ENCODE measurements at regions not wholly inside any gene's neighbourhood (a gene's known extent, or its start where the extent isn't known, plus 50 kb on each side); places are given as distances from the start of the nearest gene placed in this dataset.

- WGBS (ENCODE audit: insufficient coverage) = no CpG with 5 or more reads among the region's 2 CpGs
- no peak overlapping the region for H3K27ac ChIP-seq (ENCODE audit: low read length in 2 of 2)
- H4K20me1 ChIP-seq (ENCODE audit: control insufficient read depth, insufficient read depth, low read length, poor library complexity, severe bottlenecking) = no peaks in the 10 kb centered on the region
- no peak overlapping the region for H3K4me2 ChIP-seq (replicated peaks; ENCODE audit: low read depth, low read length, poor library complexity, severe bottlenecking)
- Mint-ChIP-seq H3K27me3 (no peaks in the 10 kb centered on the region), H3K4me3 (no peak overlapping the region), H3K27ac (no peak overlapping the region), H3K4me1 (no peaks in the 10 kb centered on the region), H3K9me3 (ENCODE audit: insufficient read depth) (peaks cover 3% of the 10 kb centered on the region)
- no peaks in the 10 kb centered on the region for H3K36me3 ChIP-seq (replicated peaks in 1 of 2; ENCODE audit: control extremely low read depth in 1 of 2, control insufficient read depth in 1 of 2, extremely low read depth in 1 of 2, insufficient read depth in 2 of 2, low read length in 1 of 2)
- POLR2A ChIA-PET = no interaction called here
- no peak for TF ChIP-seq EZH2 (IDR thresholded peaks at IDR 0.05; ENCODE audit: borderline replicate concordance, insufficient read depth, low read depth, low read length, poor library complexity, severe bottlenecking)
- TF ChIP-seq CTCF (IDR thresholded peaks at IDR 0.05) = no peak
- intact Hi-C loops (cut with micrococcal nuclease) = no loop called here
- H3K9me3 ChIP-seq (ENCODE audit: control extremely low read depth in 1 of 3, control insufficient read depth in 2 of 3, insufficient read depth in 1 of 3, low read length in 2 of 3) = no peaks in the 10 kb centered on the region
- no peaks in the 10 kb centered on the region for H3K79me2 ChIP-seq (ENCODE audit: control insufficient read depth, insufficient read depth, low read length)
- DNase-seq (no peak), ATAC-seq (ENCODE audit: low read depth) (no peak)
- no peak overlapping the region for H3K4me3 ChIP-seq (ENCODE audit: control extremely low read depth in 1 of 5, extremely low read depth in 1 of 5, insufficient read depth in 1 of 5, low read depth in 2 of 5, low read length in 4 of 5)
- CTCF ChIA-PET = interaction anchor here (0.7 kb wide), 1 partner anchor 19 kb away, joined by 3 read pairs; no protein-coding TSS in a partner anchor
- H3K9ac ChIP-seq (ENCODE audit: low read length) = no peak overlapping the region
- H2AFZ ChIP-seq (ENCODE audit: insufficient read depth, low read depth, low read length, poor library complexity, severe bottlenecking) = no peak overlapping the region
- no peaks in the 10 kb centered on the region for H3K27me3 ChIP-seq (replicated peaks in 1 of 4; ENCODE audit: control extremely low read depth in 1 of 4, control insufficient read depth in 3 of 4, insufficient read depth in 4 of 4, low read length in 3 of 4)
- H3K4me1 ChIP-seq (ENCODE audit: control insufficient read depth in 2 of 2, insufficient read depth in 2 of 2, low read length in 2 of 2) = no peaks in the 10 kb centered on the region
These were observed 274.9 kb downstream of the HAO1 start for GRCh38 chr20:7665376-7665775.

DNA sequence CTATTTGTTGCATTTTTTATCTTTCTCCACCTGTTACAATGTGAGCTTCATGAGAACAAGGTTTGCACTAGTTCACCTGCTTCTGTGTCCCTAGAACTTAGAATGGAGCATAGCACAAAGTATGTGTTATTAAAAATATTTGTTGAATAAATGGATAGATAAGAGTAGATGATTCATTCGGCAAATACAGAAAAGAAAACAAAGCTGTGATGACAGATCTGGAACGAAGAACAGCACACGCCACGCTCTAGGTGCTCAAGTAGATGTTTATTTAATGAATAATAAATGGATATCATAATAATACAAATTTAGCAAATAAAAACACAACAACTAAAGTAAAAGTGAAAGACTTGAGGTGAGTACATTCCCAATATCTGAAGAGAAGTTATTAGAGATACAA lies 273.1 kb downstream of the HAO1 start:
- Histone ChIP-seq H3K9me3 (ENCODE audit: control extremely low read depth in 1 of 3, control insufficient read depth in 2 of 3, insufficient read depth in 1 of 3, low read length in 2 of 3) (no peaks in the 10 kb centered on the region), H3K9ac (ENCODE audit: low read length) (no peak overlapping the region), H3K4me1 (ENCODE audit: control insufficient read depth in 2 of 2, insufficient read depth in 2 of 2, low read length in 2 of 2) (no peaks in the 10 kb centered on the region), H3K79me2 (ENCODE audit: control insufficient read depth, insufficient read depth, low read length) (no peaks in the 10 kb centered on the region), H3K4me3 (ENCODE audit: control extremely low read depth in 1 of 5, extremely low read depth in 1 of 5, insufficient read depth in 1 of 5, low read depth in 2 of 5, low read length in 4 of 5) (no peak overlapping the region), H3K27ac (ENCODE audit: low read length in 2 of 2) (no peak overlapping the region), H3K4me2 (replicated peaks; ENCODE audit: low read depth, low read length, poor library complexity, severe bottlenecking) (no peak overlapping the region), H2AFZ (ENCODE audit: insufficient read depth, low read depth, low read length, poor library complexity, severe bottlenecking) (no peak overlapping the region), H4K20me1 (ENCODE audit: control insufficient read depth, insufficient read depth, low read length, poor library complexity, severe bottlenecking) (no peaks in the 10 kb centered on the region), H3K27me3 (replicated peaks in 1 of 4; ENCODE audit: control extremely low read depth in 1 of 4, control insufficient read depth in 3 of 4, insufficient read depth in 4 of 4, low read length in 3 of 4) (no peaks in the 10 kb centered on the region), H3K36me3 (replicated peaks in 1 of 2; ENCODE audit: control extremely low read depth in 1 of 2, control insufficient read depth in 1 of 2, extremely low read depth in 1 of 2, insufficient read depth in 2 of 2, low read length in 1 of 2) (no peaks in the 10 kb centered on the region)
- no CpG with 5 or more reads among the region's 4 CpGs for WGBS (ENCODE audit: insufficient coverage)
- no peak for DNase-seq
- H3K9me3 Mint-ChIP-seq (ENCODE audit: insufficient read depth) = no peaks in the 10 kb centered on the region
- no peak for ATAC-seq (ENCODE audit: low read depth)
- H3K27me3 Mint-ChIP-seq = no peaks in the 10 kb centered on the region
- CTCF ChIA-PET = no interaction called here
- no peaks in the 10 kb centered on the region for H3K4me1 Mint-ChIP-seq
- POLR2A ChIA-PET = no interaction called here
- H3K27ac Mint-ChIP-seq = no peak overlapping the region
- intact Hi-C loops (cut with micrococcal nuclease) = no loop called here
- TF ChIP-seq CTCF (IDR thresholded peaks at IDR 0.05) = no peak
- no peak for TF ChIP-seq EZH2 (IDR thresholded peaks at IDR 0.05; ENCODE audit: borderline replicate concordance, insufficient read depth, low read depth, low read length, poor library complexity, severe bottlenecking)
- H3K4me3 Mint-ChIP-seq = no peak overlapping the region

Measured in B cell (primary cell).